Esophagus muscularis mucosa (tissue), 4 donors: ENCODE measurements at regions not wholly inside any gene's neighbourhood (a gene's known extent, or its start where the extent isn't known, plus 50 kb on each side); places are given as distances from the start of the nearest gene placed in this dataset.

ENCODE experiments used
- DNase-seq: peaks from one replicate; pipeline ENCODE4 v3.0.0-alpha.2; 2017; ENCODE audit errors: extremely low spot score
- H3K27ac ChIP-seq, 4 donors: fragments of 200-600 bp; sonication (generic); replicated peaks in 1 of 4; 1 replicate in 3 of 4; 2 replicates in 1 of 4; pipeline ENCODE4 v1.5.1; 2016 to 2019; ENCODE audit warnings: mild to moderate bottlenecking in 1 of 4
- H3K27me3 ChIP-seq, 4 donors: fragments of 200-600 bp; sonication (generic); one replicate each; pipeline versions ENCODE4 v1.5.1 to v1.6.0; 2016 to 2019
- H3K36me3 ChIP-seq, 4 donors: fragments of 200-600 bp; sonication (generic); one replicate each; pipeline ENCODE4 v1.5.1; 2016 to 2019
- H3K4me1 ChIP-seq, 4 donors: fragments of 200-600 bp; sonication (generic); one replicate each; pipeline ENCODE4 v1.5.1; 2016 to 2019
- H3K4me3 ChIP-seq, 4 donors: fragments of 200-600 bp; sonication (generic); 1 replicate in 2 of 4; 2 replicates in 2 of 4; pipeline ENCODE4 v1.5.1; 2016 to 2019; ENCODE audit warnings: mild to moderate bottlenecking in 4 of 4, moderate library complexity in 1 of 4
- H3K9me3 ChIP-seq, 4 donors: fragments of 200-600 bp; sonication (generic); 1 replicate in 3 of 4; 2 replicates in 1 of 4; pipeline ENCODE4 v1.5.1; 2016 to 2019
- EP300 ChIP-seq: sonication (generic); formaldehyde crosslinking; IDR thresholded peaks from one replicate; pipeline ENCODE4 v1.6.1; 2017; ENCODE audit warnings: antibody characterized with exemption
- POLR2A ChIP-seq: fragments of 450-650 bp; IDR thresholded peaks from one replicate; pipeline ENCODE4 v1.6.1; 2017; ENCODE audit warnings: antibody characterized with exemption, moderate library complexity, mild to moderate bottlenecking, low read depth
- POLR2AphosphoS5 ChIP-seq, 2 donors: sonication (generic); formaldehyde crosslinking; IDR thresholded peaks; one replicate each; pipeline ENCODE4 v1.6.1; 2017; ENCODE audit warnings: antibody characterized with exemption in 2 of 2
- WGBS: methylation state at CpG from one replicate; pipeline ENCODE4 v1.1.5; 2018; 5-methylcytosine and 5-hydroxymethylcytosine counted together
- intact Hi-C: fragments of 100-400 bp; cut with DNase I; formaldehyde crosslinking; loops from one replicate; pipeline ENCODE4 v1.15.1; 2023
- TF ChIP-seq, protein P1 (sequence below), 3 experiments: fragments of 200-600 bp in 2 of 3; fragments of 450-650 bp in 1 of 3; sonication (generic) in 2 of 3; IDR thresholded peaks; one replicate each; pipeline ENCODE4 v1.5.1; 2017 to 2019; ENCODE audit warnings: antibody characterized with exemption in 3 of 3, mild to moderate bottlenecking in 2 of 3, moderate library complexity in 1 of 3

DNA sequence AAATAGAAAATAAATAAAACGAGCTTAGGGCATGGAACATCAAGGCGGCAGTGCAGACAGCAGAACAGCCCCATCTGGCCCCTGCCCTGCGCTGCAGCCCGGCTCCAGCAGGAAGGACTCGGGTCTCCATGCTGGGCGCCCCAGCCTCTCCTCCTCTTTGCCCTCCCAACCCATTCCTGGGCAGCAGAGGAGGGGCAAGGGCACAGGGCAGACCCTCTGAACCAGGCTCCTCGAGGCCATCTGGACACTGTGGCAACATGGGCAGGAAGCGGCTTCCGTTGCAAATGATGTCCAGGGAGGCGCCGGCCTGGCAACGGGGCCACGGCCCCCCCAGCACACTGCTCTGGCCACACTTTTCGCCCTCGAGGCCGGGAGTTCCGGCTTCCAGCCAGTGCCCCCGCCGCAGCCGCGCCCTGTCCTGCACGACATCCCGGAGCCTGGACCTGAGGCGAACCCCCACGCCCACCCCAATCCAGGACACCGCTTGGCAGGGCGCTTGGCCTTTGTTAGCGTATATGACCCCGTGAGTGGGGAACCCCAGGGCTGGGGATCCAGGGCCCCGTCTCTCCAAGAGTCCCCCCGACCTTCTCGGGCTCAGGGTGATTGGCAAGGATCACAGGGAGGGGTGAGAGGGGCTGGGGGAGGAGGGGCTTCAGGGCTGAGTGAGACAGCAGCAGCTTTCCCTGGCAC, 192.1 kb downstream of the IGLL1 start:
- H3K27ac ChIP-seq, result no peak overlapping the region
- peaks cover 0 to 17% (median 0%) of the 10 kb centered on the region in 4 donors for H3K27me3 ChIP-seq
- TF ChIP-seq POLR2AphosphoS5 (IDR thresholded peaks at IDR 0.05) (no peak), EP300 (no peak), POLR2A (no peak)
- TF ChIP-seq, protein P1, sequence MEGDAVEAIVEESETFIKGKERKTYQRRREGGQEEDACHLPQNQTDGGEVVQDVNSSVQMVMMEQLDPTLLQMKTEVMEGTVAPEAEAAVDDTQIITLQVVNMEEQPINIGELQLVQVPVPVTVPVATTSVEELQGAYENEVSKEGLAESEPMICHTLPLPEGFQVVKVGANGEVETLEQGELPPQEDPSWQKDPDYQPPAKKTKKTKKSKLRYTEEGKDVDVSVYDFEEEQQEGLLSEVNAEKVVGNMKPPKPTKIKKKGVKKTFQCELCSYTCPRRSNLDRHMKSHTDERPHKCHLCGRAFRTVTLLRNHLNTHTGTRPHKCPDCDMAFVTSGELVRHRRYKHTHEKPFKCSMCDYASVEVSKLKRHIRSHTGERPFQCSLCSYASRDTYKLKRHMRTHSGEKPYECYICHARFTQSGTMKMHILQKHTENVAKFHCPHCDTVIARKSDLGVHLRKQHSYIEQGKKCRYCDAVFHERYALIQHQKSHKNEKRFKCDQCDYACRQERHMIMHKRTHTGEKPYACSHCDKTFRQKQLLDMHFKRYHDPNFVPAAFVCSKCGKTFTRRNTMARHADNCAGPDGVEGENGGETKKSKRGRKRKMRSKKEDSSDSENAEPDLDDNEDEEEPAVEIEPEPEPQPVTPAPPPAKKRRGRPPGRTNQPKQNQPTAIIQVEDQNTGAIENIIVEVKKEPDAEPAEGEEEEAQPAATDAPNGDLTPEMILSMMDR (IDR thresholded peaks at IDR 0.05), result no peak
- DNase-seq, result no peak
- no peaks in the 10 kb centered on the region for H3K9me3 ChIP-seq
- WGBS, result 85% methylated on average over 23 of the region's 32 CpGs
- intact Hi-C loops, result loop anchor here (5.0 kb wide), 2 partner anchors 211 to 431 kb away; no protein-coding TSS in a partner anchor
- H3K4me3 ChIP-seq, result no peak overlapping the region
- no peaks in the 10 kb centered on the region for H3K36me3 ChIP-seq
- peaks cover 0 to 23% (median 11%) of the 10 kb centered on the region in 4 donors for H3K4me1 ChIP-seq

DNA sequence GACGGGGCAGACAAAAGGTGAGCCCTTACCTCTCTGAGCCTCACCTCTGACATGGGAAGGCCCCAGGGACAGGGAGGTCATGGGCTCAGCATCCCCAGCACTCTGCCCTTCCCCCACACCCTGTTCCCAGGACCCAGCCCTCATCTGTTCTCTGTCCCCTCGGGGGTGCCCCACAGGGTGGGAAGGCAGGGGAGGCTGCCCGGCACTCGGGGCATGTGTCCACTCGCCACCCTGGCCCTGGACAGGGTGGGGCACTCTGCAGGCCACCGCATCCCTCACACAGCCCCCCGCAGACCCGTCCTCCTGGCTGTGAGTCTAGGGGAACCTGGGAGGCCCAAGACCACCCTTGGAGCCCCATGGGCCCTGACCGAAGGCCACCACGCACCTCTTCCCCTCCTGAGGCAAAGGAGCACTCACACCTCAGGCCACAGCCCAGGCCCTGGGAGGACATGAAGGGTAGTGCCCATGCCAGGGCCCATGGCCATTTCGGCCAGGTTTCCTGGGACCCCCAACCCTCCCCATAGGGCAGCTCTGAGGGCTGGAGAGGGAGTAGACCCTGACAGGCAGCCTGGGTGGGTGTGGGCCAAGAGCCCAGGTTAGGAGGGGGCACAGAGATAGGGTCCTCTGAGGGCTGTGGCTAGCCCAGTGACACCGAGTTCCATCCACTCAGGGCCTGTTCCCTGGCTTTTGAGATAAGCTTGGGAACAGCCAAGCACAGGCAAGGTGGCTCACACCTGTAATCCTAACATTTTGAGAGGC, 193.1 kb downstream of the IGLL1 start:
- H3K27ac ChIP-seq, result no peak overlapping the region
- H3K4me1 ChIP-seq, result peaks cover 0 to 23% (median 11%) of the 10 kb centered on the region in 4 donors
- WGBS, result 100% methylated on average over 1 of the region's 12 CpGs
- H3K36me3 ChIP-seq, result no peaks in the 10 kb centered on the region
- TF ChIP-seq POLR2A, result no peak
- TF ChIP-seq EP300, result no peak
- no peak for TF ChIP-seq POLR2AphosphoS5 (IDR thresholded peaks at IDR 0.05)
- TF ChIP-seq, protein P1 (IDR thresholded peaks at IDR 0.05), result no peak
- H3K27me3 ChIP-seq, result peaks cover 0 to 17% (median 0%) of the 10 kb centered on the region in 4 donors
- intact Hi-C loops, result loop anchor here (1.0 to 5.0 kb wide), 3 partner anchors 72 to 430 kb away; no protein-coding TSS in a partner anchor
- no peak overlapping the region for H3K4me3 ChIP-seq
- H3K9me3 ChIP-seq, result no peaks in the 10 kb centered on the region
- DNase-seq, result no peak

DNA sequence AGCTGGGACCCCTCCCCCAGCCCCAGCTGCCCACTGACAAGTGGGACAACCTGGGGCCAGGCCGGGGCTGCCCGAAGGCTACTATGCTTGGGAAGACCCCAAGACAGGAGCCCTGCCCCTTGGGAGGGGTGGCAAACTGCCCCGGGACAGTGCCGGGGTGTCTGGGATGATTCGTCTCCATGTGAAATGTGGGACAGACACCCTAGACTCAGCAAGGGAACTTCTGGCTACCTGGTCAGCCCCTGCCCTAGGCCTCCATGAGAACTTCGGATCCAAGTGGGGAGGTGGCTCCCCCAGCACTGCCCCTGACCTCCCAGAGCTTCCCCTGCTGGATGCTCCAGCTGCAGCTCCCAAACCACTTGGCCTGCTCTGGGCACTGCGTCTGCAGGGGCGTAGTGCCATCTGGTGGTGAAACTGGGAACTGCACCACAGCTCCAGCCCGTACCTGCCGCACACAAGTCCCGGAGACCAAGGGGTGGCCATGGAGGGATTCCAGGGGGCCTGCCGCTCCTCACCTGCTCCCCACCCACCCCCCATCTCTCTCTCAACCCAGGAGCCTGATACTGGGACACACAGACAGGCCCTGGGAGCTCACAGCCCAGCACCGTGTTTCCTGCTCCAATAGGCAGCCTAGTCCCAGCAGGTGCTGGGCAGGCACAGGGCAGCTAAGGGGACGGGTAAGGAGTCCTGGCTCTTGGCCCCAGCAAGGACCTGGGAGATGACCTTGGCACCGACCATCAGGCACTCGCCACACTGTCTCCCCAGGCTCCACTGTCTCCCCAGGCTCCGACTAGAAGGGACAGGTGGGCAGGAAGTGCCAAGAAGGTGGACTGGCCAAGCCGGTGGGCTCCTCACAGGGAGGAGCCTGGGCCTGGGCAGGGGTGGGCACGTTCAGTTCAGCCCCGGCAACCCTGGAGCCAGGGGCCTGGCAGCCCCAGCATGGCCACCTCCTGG, 194.1 kb downstream of the IGLL1 start:
- DNase-seq, result peak; percentile 96

More for the DNA sequence above, 194.1 kb downstream of the IGLL1 start:
- H3K9me3 ChIP-seq, result no peaks in the 10 kb centered on the region
- H3K27me3 ChIP-seq, result peaks cover 0 to 17% (median 0%) of the 10 kb centered on the region in 4 donors
- WGBS, result 44% methylated on average over 7 of the region's 20 CpGs
- H3K4me3 ChIP-seq, result no peak overlapping the region
- TF ChIP-seq POLR2AphosphoS5 (IDR thresholded peaks at IDR 0.05) (peak in 1 of 2 donors; percentile 31), EP300 (no peak), POLR2A (no peak)
- TF ChIP-seq, protein P1 (IDR thresholded peaks at IDR 0.05), result peak in 2 of 3 experiments; percentile 97
- H3K4me1 ChIP-seq, result peaks cover 0 to 23% (median 11%) of the 10 kb centered on the region in 4 donors
- H3K36me3 ChIP-seq, result no peaks in the 10 kb centered on the region
- intact Hi-C loops, result loop anchor here (1.0 to 5.0 kb wide), 3 partner anchors 71 to 429 kb away; no protein-coding TSS in a partner anchor
- no peak overlapping the region for H3K27ac ChIP-seq
